Left cardiac atrium (tissue), 4 donors: ENCODE measurements at regions not wholly inside any gene's neighbourhood (a gene's known extent, or its start where the extent isn't known, plus 50 kb on each side); places are given as distances from the start of the nearest gene placed in this dataset.

Experiments
- ATAC-seq, 2 donors: fragments of 200-7000 bp; cut with Tn5 transposase; one replicate each; pipeline ENCODE4 v1.9.1; 2020; ENCODE audit warnings: mild to moderate bottlenecking in 2 of 2, moderate library complexity in 2 of 2
- DNase-seq: peaks from one replicate; pipeline ENCODE4 v3.0.0-alpha.2; 2020
- intact Hi-C, 2 donors: fragments of 100-400 bp; cut with DNase I; formaldehyde crosslinking; loops; one replicate each; pipeline versions ENCODE4 v1.14.1 to v1.15.1; 2022 to 2023
- donor health status: DM: no; HTN: yes; CAD: no.
- donor health status: DM: no; HTN: yes; CAD: no; lungs with severe emphysema.
- donor health status: DM: yes; HTN: yes; CAD: no.
- donor health status: Dilated cardiomyopathy.

DNA sequence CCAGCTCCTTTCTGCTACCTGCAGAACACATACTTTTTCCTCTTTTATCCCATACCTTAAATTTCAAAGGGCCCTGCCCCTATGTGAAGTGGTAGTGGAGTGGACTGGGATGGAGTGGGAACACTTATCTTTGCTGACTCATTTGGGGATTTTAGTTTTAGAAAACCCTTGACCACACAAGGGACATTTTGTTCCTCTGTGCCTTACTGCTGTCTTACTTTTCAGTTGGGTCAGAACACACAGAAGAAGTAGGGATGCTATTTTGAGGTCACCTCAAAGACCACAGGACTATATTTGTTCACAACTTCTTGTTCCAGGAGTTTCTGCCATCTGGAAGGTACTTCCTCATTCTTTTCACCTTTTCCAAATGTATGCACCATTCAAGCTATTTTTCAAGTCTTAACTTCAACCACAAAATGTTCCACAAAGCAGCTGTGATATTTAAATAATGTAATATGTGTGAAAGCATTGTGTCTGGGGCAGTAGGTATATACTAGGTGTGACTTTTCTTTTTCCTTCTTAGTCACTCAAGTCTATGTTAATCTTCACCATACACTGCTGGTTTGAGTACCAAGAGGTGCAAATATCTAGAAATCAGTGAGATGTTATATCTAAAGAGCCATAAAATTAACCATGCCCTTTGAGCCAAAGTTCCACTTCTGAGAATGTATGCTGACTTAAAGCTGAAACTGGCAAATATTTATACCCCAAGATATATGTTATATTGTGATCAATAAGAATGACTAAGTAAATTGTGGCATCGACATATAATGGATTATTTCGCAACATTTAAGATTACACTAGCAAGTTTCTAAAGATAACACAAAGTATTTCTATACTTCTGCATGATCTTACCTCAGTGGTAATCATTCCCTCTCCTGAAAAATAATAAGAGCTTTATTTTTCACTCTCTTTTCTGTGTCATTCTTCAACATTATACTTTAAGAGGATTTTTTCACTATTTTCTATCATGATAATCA, 308.5 kb downstream of the MRPL39 start:
- intact Hi-C loops = no loop called here
- ATAC-seq = no peak
- DNase-seq = no peak

DNA sequence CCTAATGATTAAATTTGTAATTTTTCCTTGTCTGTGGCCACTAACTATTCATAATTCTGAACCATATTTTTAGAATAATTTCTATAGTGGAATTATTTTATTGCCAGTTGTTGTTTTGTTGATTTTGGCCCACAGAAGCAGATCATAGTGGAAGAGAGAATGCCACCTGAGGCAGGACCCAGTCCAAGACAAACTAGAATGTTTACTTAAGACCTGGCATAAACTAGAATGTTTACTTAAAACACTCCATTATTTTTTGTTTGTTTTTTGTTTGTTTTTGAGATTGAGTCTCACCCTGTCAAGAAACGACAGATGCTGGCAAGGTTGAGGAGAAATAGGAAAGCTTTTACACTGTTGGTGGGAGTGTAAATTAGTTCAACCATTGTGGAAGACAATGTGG, 310.2 kb downstream of the MRPL39 start:
- ATAC-seq (no peak), DNase-seq (no peak)
- intact Hi-C loops = no loop called here

DNA sequence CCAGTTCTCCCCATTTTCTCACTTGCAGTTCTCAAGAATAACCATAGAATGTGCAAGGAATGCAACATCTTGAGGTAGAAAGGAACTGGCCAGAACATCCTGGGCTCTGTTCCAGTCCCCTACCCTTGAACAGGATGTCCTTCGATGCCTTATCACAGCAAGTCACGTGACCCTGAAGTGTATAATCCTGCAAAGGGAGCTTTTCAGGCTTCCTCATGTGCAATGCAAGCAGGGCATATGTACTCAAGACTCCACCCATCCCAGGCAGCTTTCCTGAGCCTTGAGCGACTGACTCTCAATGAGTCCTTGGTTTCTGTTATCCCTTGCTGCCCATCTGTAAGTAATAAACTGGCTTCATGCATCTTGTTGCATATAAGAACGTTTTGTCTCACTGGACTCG, 311.0 kb downstream of the MRPL39 start:
- DNase-seq (no peak), ATAC-seq (no peak)
- intact Hi-C loops = no loop called here

DNA sequence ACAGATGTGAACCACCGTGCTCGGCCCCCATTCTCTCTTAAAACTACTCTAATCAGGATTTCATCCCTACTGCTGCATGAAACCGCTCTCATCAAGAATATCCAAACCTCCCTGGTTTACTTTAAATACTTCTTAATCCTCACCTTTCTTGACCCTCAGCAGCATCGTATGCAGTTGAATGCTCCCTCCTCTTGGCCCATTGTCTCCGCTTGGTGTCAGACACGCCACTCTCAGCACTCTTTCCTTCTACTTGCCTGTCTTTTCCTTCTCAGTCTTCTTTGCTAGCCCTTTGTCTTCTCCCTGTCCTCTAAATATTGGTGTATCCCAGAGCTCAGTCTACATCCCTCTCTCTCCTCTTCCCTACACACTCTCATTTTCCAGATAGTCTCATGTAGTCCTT, 314.9 kb downstream of the MRPL39 start:
- intact Hi-C loops = no loop called here
- ATAC-seq (no peak), DNase-seq (no peak)

DNA sequence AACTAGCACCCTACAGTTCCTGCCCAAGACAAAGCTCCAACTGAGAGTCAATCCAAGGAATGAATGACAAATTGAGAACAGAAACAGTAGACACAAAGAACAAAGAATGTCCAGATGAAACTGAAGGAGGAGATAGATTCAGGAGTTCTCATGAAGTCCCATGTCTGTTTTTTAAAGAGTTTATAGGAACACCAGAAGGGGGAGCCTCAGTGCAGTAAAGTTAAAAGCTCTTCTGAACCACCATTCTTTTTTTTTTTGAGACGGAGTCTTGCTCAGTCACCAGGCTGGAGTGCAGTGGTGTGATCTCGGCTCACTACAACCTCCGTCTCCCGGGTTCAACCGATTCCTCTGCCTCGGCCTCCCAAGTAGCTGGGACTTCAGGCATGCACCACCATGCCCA, 323.6 kb downstream of the MRPL39 start:
- intact Hi-C loops = no loop called here
- no peak for ATAC-seq
- DNase-seq = no peak

DNA sequence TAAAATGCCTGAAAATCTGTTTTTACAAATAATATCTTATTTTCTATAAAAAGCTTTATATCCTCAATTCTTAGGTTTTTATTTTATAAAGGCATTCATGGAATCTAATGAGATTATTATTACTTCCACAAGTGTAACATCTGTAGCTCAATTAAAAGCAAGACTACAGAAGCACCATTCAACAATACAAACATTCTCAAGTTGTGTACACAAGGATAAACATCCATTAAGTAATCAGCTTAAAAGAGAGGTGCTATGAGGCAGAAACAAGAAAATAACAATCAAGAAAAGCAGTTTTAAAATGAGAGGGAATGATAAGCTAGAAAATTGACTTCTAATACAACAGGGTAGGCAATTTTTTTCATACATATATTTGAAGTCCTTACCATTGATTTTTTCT, 326.1 kb downstream of the MRPL39 start:
- ATAC-seq (no peak), DNase-seq (no peak)
- intact Hi-C loops = no loop called here

DNA sequence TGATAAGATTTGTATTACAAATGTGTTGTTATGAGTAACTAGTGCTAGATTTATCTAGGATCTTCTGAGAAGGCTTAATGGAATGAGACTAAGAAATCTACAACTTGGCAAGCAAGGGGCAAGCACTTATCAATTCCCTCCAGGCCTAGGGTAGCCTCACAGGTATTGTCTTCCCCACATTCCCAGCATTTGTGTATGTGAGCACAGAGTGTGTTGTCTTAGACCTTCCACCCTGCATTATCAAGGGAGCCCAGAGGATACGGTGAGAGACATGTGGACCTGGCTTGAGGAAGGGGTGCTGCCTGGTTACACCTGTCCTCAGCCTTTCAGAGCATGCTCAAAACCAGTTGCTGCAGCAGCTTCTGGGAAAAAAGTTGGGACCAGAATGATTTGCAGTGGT, 327.2 kb downstream of the MRPL39 start:
- no peak for ATAC-seq

GRCh38 chr21:25273959-25274358, 333.3 kb downstream of the MRPL39 start:
- intact Hi-C loops = no loop called here
- ATAC-seq (no peak), DNase-seq (no peak)

More for the DNA sequence above, 327.2 kb downstream of the MRPL39 start:
- no peak for DNase-seq
- intact Hi-C loops = no loop called here

- no peak for DNase-seq
- intact Hi-C loops = no loop called here
Measured at GRCh38 chr21:25254491-25255174, 352.6 kb downstream of the MRPL39 start.

GRCh38 chr21:25246546-25246945, 360.7 kb downstream of the MRPL39 start:
- ATAC-seq (no peak), DNase-seq (no peak)
- intact Hi-C loops = no loop called here

More at GRCh38 chr21:25254491-25255174, 352.6 kb downstream of the MRPL39 start:
- ATAC-seq = no peak

DNA sequence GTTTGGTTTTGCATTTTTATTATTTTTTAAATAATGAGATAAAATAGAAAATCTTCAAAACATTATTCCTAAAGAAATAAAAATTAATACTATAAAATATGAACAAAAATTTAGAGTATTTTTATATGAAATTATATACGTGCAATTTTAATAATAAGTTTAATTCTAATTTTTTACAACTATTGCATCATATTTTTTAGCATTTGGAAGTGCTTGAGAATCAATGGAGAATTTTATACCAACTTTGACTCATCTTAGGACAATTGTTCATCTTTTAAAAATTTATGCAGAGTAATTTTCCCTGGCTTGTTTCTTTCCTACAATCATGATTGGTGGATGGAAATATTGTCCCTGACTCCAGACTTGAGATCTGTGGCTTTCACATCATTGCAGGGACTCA, 362.5 kb downstream of the MRPL39 start:
- ATAC-seq (no peak), DNase-seq (no peak)
- intact Hi-C loops = no loop called here

GRCh38 chr21:25243808-25244207, 363.5 kb downstream of the MRPL39 start:
- intact Hi-C loops = no loop called here
- ATAC-seq = no peak
- no peak for DNase-seq

DNA sequence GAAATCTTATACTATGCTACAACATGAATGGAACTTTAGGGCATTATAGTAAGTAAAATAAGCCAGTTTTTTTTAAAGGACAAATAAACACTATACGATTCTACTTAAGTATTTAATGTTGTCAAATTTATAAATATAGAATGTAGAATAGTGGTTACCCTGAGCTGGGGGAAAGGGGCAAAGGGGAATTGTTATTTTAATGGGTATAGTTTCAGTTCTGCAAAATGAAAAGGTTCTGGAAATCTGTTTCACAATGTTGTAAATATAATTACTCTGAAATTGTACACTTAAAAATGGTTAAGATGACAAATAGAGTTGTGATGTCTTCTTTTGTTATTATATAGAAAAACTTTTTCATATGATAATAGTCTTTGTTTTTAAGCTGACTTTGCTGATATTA, 366.3 kb downstream of the MRPL39 start:
- intact Hi-C loops = no loop called here
- DNase-seq = no peak
- no peak for ATAC-seq

GRCh38 chr21:25234857-25235801, 372.2 kb downstream of the MRPL39 start:
- ATAC-seq = no peak
- DNase-seq = no peak
- intact Hi-C loops = no loop called here

DNA sequence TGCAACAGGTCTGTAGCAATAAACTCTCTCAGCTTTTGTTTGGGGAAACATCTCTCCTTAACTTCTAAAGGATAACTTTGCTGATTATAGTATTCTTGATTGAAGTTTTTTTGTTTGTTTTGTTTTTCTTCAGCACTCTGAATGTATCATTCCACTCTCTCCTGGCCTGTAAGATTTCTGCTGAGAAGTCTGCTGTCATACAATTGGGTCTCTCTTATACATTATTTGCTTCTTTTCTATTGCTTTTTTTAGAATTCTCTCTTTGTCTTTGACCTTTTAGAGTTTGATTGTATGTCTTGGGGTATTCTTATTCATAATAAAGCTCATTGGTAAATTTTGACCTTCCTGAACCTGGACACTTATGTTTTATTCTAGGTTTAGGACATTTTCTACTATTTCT, 386.3 kb downstream of the MRPL39 start:
- ATAC-seq (no peak), DNase-seq (no peak)
- intact Hi-C loops = no loop called here

DNA sequence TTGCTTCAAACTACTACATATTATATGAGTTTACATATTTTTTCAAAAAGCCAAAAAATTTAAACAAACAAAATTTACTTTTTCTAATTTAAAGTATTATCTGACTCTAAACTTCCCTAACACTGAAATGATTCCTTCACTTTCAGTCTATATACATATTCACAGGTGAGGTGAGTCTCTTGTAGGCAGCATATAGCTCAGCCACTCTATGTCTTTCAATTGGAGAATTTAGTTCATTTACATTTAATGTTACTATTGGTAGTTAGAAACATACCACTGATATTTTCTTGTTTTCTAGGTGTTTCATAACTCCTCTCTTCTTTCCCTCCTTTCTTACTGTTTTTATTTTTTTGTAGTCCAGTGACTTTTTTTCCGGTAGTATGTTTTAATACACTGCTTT, 387.1 kb downstream of the MRPL39 start:
- DNase-seq (no peak), ATAC-seq (no peak)
- intact Hi-C loops = no loop called here

- ATAC-seq = no peak
- intact Hi-C loops = no loop called here
- no peak for DNase-seq
Measured at GRCh38 chr21:25215698-25216384, 391.4 kb downstream of the MRPL39 start.

DNA sequence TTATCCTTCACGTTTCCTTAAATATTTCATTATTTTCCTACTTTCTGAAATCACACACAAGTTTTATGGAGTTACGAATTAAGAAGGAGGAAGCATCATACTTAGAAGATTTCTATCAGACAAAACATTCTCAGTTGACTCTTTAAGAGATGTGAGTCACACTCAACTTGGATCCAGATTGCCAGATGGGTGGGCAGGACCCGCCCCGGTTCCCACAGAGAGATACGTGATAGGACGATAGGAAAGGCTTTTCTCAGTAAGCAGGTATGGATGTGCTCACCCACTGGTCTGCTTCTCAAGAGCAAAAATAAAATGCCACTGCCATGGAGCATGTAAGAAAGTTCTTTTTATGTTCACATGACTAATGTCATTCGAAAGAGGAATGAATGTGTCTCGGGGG, 392.6 kb downstream of the MRPL39 start:
- no peak for ATAC-seq
- DNase-seq = no peak
- intact Hi-C loops = no loop called here

DNA sequence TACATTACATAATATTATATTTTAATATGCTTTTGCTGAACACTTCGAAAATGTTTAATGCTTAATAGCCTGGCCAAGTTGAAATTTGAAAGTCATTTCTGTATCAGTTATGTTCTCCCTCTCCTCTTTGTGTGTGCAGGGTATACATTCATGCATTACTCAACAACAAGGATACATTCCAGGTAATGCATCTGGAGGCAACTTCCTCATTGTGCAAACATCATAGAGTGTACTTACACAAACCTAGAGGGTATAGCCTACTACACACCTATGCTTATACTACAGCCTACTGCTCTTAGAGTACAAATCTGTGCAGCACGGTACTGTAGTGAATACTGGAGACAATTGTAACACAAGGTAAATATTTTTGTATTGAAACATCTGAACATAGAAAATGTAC, 407.3 kb downstream of the MRPL39 start:
- ATAC-seq = no peak

More for the DNA sequence above, 407.3 kb downstream of the MRPL39 start:
- DNase-seq = no peak
- intact Hi-C loops = no loop called here
